ES-I3 (cell line): ENCODE measurements at regions not wholly inside any gene's neighbourhood (a gene's known extent, or its start where the extent isn't known, plus 50 kb on each side); places are given as distances from the start of the nearest gene placed in this dataset.

Experiments used
- H3K36me3 ChIP-seq: 2 replicates; pipeline ENCODE4 v1.6.1; 2013; ENCODE audit warnings: mild to moderate bottlenecking, low read length, control low read depth, moderate library complexity; ENCODE audit not compliant: insufficient read depth
- H3K4me1 ChIP-seq: 2 replicates; pipeline ENCODE4 v1.6.1; 2013; ENCODE audit warnings: mild to moderate bottlenecking, control low read depth, low read length; ENCODE audit not compliant: insufficient read depth
- H3K9ac ChIP-seq: 2 replicates; pipeline ENCODE4 v1.6.1; 2013; ENCODE audit warnings: low read depth, mild to moderate bottlenecking, low read length, moderate library complexity
- H3K9me3 ChIP-seq: 2 replicates; pipeline ENCODE4 v1.6.1; 2013; ENCODE audit warnings: mild to moderate bottlenecking, low read length, moderate library complexity; ENCODE audit not compliant: control insufficient read depth, insufficient read depth

DNA sequence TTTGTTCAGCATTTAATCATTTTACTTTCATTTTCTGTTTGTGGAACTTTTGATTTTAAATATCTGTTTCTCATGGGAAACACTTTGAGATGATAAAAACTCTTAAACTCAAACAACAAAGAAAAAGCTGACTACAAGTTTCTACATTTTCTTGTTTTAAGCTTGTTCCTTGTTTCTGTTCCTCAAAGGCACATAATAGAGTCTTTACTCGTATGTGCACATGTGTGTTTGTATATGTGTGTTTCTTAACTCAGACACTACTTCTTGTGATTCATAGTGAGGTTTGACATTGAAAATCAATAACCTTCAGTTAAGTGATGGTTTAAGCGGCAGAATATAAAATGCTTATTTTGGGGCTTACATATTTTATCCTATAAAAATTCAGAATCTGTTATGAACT is 786.7 kb upstream of the EPHA6 start:
- H3K4me1 ChIP-seq, result no peaks in the 10 kb centered on the region
- no peak overlapping the region for H3K9ac ChIP-seq
- H3K9me3 ChIP-seq, result no peaks in the 10 kb centered on the region
- H3K36me3 ChIP-seq, result no peaks in the 10 kb centered on the region

DNA sequence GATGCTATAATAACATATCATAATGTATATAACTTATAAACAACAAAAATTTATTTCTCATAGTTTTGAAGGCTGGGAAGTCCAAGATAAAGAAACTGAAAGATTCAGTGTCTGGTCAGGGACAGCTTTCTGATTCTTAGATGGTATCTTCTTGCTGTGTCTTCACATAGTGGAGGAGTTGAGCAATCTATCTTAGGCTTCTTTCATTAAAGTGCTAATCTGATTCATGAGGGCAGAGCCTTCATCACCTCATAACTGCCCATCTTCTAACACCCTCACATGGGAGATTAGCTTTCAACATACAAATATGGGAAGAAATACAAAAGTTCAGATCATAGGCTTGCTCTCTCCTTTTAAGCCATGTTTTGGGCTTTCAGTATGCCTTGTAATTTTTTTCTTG is 774.8 kb upstream of the EPHA6 start:
- H3K4me1 ChIP-seq, result no peaks in the 10 kb centered on the region
- H3K36me3 ChIP-seq, result no peaks in the 10 kb centered on the region
- H3K9ac ChIP-seq, result no peak overlapping the region
- H3K9me3 ChIP-seq, result no peaks in the 10 kb centered on the region; the same call in 1 of the 2 replicates

DNA sequence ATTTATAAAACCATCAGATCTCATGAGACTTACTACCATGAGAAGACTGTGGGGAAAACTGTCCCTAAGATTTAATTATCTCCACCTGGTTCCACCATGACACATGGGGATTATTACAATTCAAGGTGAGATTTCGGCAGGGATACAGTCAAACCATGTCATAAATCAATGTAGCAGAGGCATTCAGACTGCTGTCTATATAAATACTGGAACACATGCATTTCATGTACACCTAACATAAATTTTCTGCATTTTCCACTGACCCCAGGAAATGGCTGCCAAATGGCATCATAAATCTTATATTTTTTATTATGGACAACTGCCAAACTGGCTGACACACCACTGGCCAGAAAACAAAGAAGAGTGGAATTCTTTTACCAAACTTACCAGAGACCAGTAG is 755.1 kb upstream of the EPHA6 start:
- no peaks in the 10 kb centered on the region for H3K36me3 ChIP-seq
- H3K9me3 ChIP-seq, result no peaks in the 10 kb centered on the region
- H3K4me1 ChIP-seq, result no peaks in the 10 kb centered on the region
- no peak overlapping the region for H3K9ac ChIP-seq

DNA sequence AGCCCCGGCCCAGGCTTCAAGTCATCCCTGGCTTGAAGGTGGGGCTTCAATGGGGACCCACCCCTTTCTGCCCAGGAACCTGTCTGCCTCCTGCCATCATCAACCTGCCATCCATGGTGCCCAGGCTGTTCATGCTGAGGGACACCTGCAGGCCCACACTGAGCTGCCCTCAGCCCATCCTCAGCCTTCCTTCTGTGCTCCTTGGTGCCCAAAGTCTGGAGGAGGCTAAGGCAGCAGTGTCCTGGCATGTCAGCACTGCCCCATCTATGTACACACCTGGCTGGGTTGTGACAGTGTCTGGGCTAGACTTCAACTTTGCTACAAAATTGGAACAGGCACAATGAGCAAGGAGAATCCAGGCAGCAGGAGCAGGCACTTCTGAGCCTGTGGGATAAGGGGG is 745.3 kb upstream of the EPHA6 start:
- no peak overlapping the region for H3K9ac ChIP-seq
- no peaks in the 10 kb centered on the region for H3K4me1 ChIP-seq
- H3K9me3 ChIP-seq, result no peaks in the 10 kb centered on the region; the same call in 1 of the 2 replicates
- no peaks in the 10 kb centered on the region for H3K36me3 ChIP-seq

DNA sequence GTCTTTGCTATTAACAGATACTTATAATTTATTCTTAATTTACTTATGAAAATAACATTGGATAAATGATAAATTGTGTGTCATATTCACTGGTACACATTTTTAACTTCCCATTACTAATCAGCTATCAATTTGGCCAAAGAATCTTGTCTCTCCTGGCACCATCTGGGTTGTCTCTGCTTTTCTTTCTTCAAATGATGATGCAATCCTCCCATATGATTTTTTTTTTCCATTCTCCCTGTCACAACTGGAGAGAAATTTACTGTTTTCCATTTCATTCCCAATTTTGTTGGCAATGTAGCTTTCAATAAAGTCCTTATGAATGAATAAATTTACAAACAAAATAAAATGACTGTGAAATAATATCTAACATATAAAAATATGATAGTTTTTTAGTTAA is 743.7 kb upstream of the EPHA6 start:
- Histone ChIP-seq H3K9ac (no peak overlapping the region), H3K4me1 (no peaks in the 10 kb centered on the region), H3K9me3 (no peaks in the 10 kb centered on the region; the same call in 1 of the 2 replicates), H3K36me3 (no peaks in the 10 kb centered on the region)

DNA sequence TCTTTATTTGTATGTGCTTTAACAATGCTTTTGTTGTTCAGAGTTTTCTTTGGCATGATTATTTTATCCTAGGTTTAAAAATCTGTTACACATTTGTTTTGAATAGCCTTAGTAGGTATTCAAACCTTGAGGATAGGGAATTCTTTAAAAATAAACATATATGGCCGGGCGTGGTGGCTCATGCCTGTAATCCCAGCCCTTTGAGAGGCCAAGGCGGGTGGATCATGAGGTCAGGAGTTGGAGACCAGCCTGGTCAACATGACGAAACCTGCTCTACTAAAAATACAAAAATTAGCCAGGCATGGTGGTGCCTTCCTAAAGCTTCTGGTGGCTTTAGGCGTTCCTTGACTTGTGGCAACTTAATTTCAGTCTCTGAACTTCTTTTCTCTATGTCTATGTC is 743.3 kb upstream of the EPHA6 start:
- Histone ChIP-seq H3K36me3 (no peaks in the 10 kb centered on the region), H3K4me1 (no peaks in the 10 kb centered on the region), H3K9me3 (no peaks in the 10 kb centered on the region; the same call in 1 of the 2 replicates), H3K9ac (no peak overlapping the region)

DNA sequence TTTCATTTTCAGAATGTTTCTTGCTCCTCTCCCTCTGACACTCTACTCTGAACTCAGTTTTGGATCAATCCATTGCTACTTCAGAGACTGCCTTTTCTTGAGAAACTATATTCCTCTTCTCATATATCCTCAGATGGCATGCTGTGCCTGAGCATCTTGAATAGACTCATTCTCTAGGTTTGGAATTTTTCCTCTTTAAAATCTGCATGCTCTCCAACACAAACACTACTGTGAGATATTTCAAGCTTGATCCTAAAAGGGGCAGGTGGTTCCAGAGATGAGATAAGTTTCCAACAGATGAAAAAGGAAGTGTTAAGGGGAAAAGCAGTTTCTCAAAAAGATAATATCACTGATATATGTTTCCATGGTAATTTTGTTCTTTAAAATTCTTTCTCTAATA is 742.2 kb upstream of the EPHA6 start:
- H3K36me3 ChIP-seq, result no peaks in the 10 kb centered on the region
- H3K4me1 ChIP-seq, result no peaks in the 10 kb centered on the region
- H3K9ac ChIP-seq, result no peak overlapping the region
- no peaks in the 10 kb centered on the region; the same call in 1 of the 2 replicates for H3K9me3 ChIP-seq

DNA sequence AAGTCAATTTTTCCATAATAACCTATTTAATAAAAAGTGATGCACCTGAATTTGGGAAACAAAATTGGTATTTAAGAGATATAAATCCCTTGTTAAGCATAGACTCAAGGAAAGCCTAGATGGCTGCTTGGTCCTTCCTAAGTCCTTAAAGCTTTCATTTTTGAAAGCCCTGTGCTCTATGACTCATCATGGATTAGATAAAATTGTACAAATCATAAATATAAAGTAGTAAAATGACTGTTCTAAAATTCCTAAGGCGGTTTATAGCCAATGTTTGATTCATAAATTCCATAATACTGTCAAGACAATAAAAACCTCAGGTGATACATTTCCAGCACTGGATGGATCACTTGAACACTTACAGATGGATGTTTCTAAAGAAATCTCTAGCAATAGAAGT is 730.8 kb upstream of the EPHA6 start:
- Histone ChIP-seq H3K4me1 (no peaks in the 10 kb centered on the region), H3K9ac (no peak overlapping the region), H3K9me3 (no peaks in the 10 kb centered on the region), H3K36me3 (no peaks in the 10 kb centered on the region)

DNA sequence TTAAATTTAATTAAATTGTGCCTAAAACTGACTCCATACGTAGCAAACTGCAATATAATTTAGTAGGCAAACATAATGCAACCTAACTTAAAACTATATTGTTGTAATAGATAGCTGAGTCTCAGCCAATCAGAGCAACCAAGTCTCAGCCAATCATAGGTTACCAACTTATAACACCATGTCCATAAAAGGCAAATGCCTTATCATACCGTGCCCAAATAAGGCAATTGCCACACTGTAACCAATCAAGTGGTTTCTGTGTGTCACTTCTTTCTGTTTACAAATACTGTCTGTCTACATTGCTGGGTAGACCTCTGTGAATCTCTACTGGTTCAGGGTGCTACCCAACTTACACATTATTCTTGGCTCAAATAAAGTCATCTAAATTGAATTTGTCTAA is 728.4 kb upstream of the EPHA6 start:
- no peak overlapping the region for H3K9ac ChIP-seq
- H3K36me3 ChIP-seq, result no peaks in the 10 kb centered on the region
- H3K4me1 ChIP-seq, result no peaks in the 10 kb centered on the region
- no peaks in the 10 kb centered on the region for H3K9me3 ChIP-seq

DNA sequence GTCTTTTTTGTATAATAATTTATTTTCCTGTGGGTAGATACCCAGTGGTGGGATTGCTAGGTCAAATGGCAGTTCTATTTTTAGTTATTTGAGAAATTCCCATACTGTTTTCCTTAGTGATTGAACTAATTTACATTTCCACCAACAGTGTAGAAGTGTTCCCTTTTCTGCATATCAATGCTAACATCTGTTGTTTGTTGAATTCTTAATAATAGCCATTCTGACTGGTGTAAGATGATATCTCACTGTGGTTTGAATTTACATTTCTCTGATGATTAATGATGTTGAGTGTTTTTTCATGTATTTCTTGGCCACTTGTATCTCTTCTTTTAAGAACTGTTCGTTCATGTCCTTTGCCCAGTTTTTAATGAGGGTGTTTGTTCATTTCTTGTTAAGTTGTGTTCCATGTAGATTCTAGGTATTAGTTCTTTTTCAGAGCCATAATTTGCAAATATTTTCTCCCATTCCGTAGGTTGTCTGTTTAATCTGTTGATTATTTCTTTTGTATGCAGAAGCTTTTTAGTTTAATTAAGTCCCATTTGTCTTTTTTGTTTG is 713.3 kb upstream of the EPHA6 start:
- no peaks in the 10 kb centered on the region for H3K36me3 ChIP-seq
- peaks cover 6% of the 10 kb centered on the region; the same call in 1 of the 2 replicates for H3K4me1 ChIP-seq
- H3K9me3 ChIP-seq, result no peaks in the 10 kb centered on the region
- no peak overlapping the region for H3K9ac ChIP-seq

DNA sequence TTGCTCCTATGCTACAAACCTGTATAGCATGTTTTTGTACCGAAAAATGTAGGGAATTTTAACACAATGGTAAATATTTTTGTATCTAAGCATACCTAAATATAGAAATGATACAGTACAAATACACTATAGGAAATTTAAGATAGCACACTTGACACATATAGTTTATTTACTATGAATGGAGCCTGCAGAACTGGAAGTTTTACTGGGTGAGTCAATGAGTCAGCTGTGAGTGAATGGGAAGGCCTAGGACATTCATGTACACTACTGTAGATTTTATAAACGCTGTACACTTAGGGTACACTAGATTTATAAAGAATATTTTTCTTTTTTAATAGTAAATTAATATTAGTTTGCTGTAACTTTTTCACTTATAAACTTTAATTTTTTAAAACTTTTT is 707.7 kb upstream of the EPHA6 start:
- Histone ChIP-seq H3K9ac (no peak overlapping the region), H3K36me3 (no peaks in the 10 kb centered on the region), H3K9me3 (no peaks in the 10 kb centered on the region), H3K4me1 (no peaks in the 10 kb centered on the region)
